GM18505 (cell line): ENCODE measurements at regions not wholly inside any gene's neighbourhood (a gene's known extent, or its start where the extent isn't known, plus 50 kb on each side); places are given as distances from the start of the nearest gene placed in this dataset.

Experiments
- ATAC-seq: cut with Tn5 transposase; IDR thresholded peaks from one replicate; pipeline ENCODE4 v1.9.1; 2021; ENCODE audit not compliant: unreplicated experiment
- POLR2A ChIP-seq: IDR thresholded peaks from 4 replicates; pipeline ENCODE4 v1.6.1; 2011; ENCODE audit warnings: borderline replicate concordance; ENCODE audit not compliant: insufficient read depth, insufficient read length; ENCODE audit errors: extremely low read depth

DNA sequence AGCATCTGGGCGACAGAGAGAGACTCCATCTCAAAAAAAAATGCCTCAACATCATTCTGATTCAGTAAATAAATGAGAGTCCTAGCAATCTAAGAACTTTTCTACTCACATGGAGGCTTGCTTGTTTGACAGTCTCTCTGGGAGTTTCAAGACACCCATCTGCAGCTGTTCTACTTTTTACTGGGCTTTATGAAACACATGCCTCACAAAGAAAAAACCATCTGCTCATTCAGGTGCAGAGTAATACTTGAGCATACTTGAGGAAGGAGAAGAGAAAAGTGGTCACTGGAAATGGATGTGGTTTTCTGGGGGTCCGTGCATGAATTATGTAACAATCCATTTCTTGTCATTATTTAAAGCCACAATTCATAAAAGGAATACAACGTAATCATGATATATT is 87.1 kb upstream of the DDX53 start:
- TF ChIP-seq POLR2A, result no peak
- no peak for ATAC-seq

GRCh38 chrX:22922961-22923360 is 76.8 kb upstream of the DDX53 start:
- no peak for ATAC-seq

DNA sequence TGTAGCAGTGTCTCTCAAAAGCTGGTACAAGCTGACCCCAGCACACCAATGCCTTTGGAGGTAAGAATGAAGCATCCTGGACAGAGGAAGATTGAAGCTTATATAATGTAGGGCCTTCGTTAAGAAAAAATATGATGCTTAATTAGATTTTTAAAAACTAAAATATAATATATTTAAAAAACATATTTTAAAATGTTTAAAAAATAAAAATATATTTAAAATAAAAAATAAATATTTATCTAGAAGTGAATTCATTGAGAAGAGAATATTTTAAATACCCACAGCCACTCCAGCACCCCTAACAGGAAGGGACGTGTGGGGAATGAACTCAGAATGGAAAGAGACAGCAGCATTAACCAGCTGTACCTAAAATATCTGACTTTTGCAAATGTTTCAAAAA is 65.1 kb upstream of the DDX53 start:
- no peak for ATAC-seq
- no peak for TF ChIP-seq POLR2A

More at GRCh38 chrX:22922961-22923360, 76.8 kb upstream of the DDX53 start:
- no peak for TF ChIP-seq POLR2A

- no peak for ATAC-seq
- no peak for TF ChIP-seq POLR2A
Measured at GRCh38 chrX:22944945-22945344, 54.8 kb upstream of the DDX53 start.
